ENCODE measurements at regions not wholly inside any gene's neighbourhood (a gene's known extent, or its start where the extent isn't known, plus 50 kb on each side); places are given as distances from the start of the nearest gene placed in this dataset.
"Not testable (repeated sequence)": the region's sequence is repeated elsewhere in the genome, so short reads cannot be mapped to it uniquely, and the experiment has no call there.

DNA sequence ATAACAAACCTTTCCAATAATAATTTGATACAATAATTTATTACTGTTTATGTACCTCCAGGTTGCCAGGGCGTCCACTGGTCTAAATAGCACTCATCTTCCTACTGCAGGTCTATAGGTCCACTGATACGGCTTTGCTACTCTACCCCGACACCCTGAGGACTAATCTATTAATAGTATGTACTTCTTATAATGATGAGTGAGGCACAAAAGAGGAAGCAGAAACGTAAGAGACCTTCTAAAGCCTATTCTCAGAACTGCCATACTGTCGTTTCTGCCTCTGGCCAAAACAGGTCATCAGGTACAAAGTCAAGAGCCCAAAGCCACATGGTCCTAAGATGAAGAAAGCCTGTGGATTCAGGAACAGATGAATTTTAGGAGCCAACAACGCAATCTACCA, 163.2 kb upstream of the GRM7 start:
- no peak for DNase-seq (ENCODE audit: low read depth in 3 of 3)

- DNase-seq (ENCODE audit: low read depth in 3 of 3), result not testable (repeated sequence)
Observed at GRCh38 chr3:6704817-6705216, 156.1 kb upstream of the GRM7 start.

DNA sequence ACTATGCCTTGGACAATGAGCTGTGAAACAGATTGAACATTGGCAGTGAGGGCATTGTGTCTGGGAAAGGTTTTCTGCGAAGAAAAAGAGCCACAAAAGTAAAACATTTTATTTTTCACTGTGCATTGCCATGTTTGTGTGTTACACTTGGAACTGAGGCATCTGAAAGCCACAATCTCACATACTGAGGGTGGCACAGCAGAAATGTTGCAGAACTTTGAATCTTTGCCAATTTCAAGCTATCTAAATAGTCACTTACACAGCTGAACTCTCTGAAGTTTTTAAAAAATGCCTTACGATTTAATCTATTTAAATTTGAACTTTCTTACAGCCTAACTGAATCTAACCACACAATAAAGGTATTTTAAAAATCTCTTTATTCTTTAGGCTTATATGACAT, 154.1 kb upstream of the GRM7 start:
- no peak for DNase-seq (ENCODE audit: low read depth in 3 of 3)

DNA sequence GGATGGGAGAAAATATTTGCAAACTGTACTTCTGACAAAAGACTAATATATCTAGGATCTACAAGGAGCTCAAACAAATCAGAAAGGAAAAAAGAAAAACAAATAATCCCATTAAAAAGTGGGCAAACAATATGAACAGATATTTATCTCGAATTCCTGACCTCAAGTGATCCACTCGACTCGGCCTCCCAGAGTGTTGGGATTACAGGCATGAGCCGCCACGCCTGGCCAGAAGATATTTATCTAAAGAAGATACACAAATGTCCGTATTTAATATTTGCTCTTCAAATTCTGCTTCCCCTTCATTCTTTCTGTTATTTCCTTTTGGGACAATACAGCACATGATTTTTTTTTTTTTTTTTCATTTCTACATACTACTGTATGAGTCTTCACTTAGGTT, 151.7 kb upstream of the GRM7 start:
- no peak for DNase-seq (ENCODE audit: low read depth in 3 of 3)

- no peak for DNase-seq (ENCODE audit: low read depth in 3 of 3)
Observed at GRCh38 chr3:6714962-6715361, 146.0 kb upstream of the GRM7 start.

GRCh38 chr3:6716420-6716819, 144.5 kb upstream of the GRM7 start:
- DNase-seq (ENCODE audit: low read depth in 3 of 3), result no peak

DNA sequence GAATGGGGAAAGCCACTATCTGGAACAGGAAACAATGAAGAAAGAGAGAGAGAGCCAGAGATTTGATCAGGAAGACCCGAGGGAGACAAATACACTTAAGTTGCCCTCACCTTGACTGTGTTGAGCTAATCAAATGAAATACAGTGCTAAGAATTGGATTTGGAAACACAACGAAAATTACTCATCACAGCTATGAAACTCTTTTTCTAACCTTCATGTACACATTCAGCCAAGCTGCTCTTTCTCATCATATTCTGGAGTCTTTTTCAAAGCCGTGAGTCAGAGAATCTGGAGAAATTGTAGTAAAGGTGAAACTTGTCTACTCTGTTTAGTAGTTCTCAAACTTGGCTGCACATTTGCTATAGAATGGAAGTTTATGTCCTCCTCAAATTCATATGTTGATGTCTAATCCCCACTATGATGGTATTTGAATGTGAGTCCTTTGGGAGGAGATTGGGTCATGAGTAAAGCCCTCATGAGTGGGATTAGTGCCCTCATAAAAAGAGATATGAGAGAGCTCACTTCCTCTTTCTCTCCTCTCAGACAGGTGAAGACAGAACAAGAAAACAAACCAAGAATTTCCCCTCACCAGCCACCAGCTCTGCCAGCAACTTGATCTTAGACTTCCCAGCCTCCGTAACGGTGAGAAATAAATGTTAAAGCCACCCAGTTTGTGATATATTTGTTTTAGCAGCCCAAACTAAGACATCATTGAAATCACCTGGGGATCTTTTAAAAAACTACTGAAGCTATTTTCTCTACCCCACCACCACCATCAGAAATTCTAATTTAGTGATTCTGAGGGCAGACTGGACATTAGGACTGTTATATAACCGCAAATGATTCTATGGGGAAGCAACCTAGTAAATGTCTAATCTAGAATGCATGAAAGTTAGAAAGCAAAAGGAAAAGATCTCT, 143.6 kb upstream of the GRM7 start:
- no peak for DNase-seq (ENCODE audit: low read depth in 3 of 3)

DNA sequence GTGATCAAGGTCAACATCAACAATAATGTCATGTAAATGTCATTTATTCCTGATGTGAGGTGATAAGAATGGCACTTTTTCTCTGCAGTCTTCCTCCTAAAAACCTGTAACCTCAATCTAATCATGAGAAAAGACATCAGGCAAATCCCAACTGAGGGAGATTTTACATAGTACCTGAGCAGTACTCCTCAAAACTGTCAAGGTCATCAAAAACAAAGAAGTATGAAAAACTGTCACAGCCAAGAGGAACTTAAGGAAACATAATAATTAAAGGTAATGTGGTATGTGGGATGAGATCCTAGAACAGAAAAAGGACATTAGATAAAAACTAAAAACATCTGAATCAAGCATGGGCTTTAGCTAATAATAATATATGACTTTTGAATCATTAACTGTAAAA, 140.9 kb upstream of the GRM7 start:
- DNase-seq (ENCODE audit: low read depth in 3 of 3), result no peak

- no peak for DNase-seq (ENCODE audit: low read depth in 3 of 3)
Observed at GRCh38 chr3:6721491-6721890, 139.4 kb upstream of the GRM7 start.

GRCh38 chr3:6723205-6723604, 137.7 kb upstream of the GRM7 start:
- no peak for DNase-seq (ENCODE audit: low read depth in 3 of 3)

- no peak for DNase-seq (ENCODE audit: low read depth in 3 of 3)
Observed at GRCh38 chr3:6726811-6727210, 134.1 kb upstream of the GRM7 start.

- DNase-seq (ENCODE audit: low read depth in 3 of 3), result no peak
Observed at GRCh38 chr3:6732807-6733206, 128.1 kb upstream of the GRM7 start.

DNA sequence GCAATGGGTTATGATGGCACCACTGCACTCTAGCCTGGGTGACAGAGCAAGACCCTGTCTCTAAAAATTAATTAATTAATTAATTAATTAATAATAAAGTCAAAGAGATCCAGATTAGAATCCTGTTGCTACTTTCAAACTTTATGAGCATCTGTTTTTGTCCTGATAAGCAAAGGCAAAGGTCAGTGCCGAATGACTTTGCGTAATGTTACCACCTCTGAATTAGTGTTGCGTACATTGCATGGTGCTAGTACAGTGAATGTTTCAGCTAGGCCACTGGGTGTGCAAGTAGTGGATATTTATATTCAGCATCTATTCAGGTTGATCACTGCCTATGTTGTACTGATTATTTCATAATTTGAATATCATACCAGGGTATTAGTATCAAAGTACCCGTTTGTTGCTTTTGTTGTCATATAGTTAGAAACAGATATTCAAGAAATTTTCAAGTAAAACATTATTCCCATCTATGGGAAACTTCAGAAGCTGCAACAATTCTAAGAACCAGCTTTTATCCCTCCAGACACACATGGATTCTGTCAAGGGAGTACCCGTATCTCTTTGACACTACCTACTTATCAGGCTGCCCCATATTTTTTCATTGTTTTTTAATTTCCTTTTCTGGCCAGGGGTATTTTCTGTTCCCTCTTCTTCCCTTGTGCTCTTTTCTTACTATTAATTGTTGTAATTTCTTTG, 127.1 kb upstream of the GRM7 start:
- DNase-seq (ENCODE audit: low read depth in 3 of 3), result no peak

- DNase-seq (ENCODE audit: low read depth in 3 of 3), result no peak
Observed at GRCh38 chr3:6734395-6734746, 126.5 kb upstream of the GRM7 start.

- DNase-seq (ENCODE audit: low read depth in 3 of 3), result no peak
Observed at GRCh38 chr3:6736836-6737629, 123.9 kb upstream of the GRM7 start.

GRCh38 chr3:6737630-6738029, 123.3 kb upstream of the GRM7 start:
- DNase-seq (ENCODE audit: low read depth in 3 of 3), result no peak

DNA sequence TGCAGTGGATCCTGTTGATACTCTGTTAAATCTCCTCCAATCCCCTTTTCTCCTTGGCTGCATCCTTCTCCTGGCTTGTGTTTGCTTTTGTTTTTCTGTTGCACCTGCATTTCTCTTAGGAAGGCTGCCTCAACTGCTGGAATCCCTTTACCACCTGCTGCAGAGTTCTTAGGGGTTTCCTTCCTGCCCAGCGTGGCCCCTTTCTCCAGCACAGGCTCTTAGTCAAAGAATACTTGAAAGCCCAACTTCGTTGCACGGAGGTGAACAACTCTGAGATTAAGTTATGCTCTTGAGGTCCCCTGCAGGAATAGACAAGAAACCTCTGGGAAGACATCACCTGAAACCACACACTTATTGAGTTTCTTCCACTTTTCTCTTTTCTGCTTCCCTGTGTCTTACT, 121.6 kb upstream of the GRM7 start:
- DNase-seq (ENCODE audit: low read depth in 3 of 3), result no peak

DNA sequence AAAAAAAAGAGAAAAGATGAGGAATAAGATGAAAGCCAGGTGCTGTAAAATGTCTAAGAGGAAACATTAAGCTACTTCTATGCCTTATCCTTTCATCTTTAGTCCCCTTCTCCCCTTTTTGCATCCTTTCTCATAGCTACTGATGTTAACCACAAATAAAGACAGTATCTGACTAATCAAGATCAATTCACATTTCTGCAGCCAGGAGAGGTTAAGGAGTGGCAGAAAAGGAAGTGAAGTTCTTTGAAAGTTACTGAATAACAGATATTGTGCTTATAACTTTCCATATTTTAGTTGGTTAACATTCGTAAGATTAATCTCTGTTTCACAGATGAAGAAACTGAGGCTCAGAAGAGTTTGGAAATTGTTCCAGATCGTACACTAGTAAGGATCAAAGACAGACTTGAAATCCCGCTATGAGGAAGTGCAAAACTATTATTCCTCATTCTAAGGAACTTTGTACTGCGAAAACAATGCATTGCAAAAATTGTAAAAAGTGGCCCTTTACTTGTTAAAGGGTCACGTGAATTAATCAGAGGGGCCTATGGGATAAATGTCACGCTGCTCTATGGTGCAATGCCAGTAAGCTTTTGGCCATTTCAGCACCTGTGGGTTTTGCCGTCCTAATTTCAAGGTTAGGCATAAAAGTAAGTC, 117.7 kb upstream of the GRM7 start:
- DNase-seq (ENCODE audit: low read depth in 3 of 3), result no peak

GRCh38 chr3:6746443-6746842, 114.5 kb upstream of the GRM7 start:
- no peak for DNase-seq (ENCODE audit: low read depth in 3 of 3)

GRCh38 chr3:6747017-6747416, 113.9 kb upstream of the GRM7 start:
- no peak for DNase-seq (ENCODE audit: low read depth in 3 of 3)

- DNase-seq (ENCODE audit: low read depth in 3 of 3), result no peak
Observed at GRCh38 chr3:6750782-6751181, 110.1 kb upstream of the GRM7 start.

- DNase-seq (ENCODE audit: low read depth in 3 of 3), result no peak
Observed at GRCh38 chr3:6753536-6753935, 107.4 kb upstream of the GRM7 start.

Measured in stimulated activated CD4-positive, alpha-beta T cell treated with anti-CD3 and anti-CD28 coated beads, TNF-alpha, amount 100 ng/mL, for 24 hours (primary cell).